CD4-positive, alpha-beta T cell (primary cell): ENCODE measurements at regions not wholly inside any gene's neighbourhood (a gene's known extent, or its start where the extent isn't known, plus 50 kb on each side); places are given as distances from the start of the nearest gene placed in this dataset.

Experiments
- ATAC-seq: fragments of 200-7000 bp; cut with Tn5 transposase; one replicate; pipeline ENCODE4 v1.10.0; 2022; ENCODE audit warnings: mild to moderate bottlenecking; ENCODE audit not compliant: poor library complexity
- CTCF ChIA-PET: fragments of 350-600 bp; sonication (Branson Sonifier 250); formaldehyde crosslinking; loops from one replicate; lab custom pipeline; 2021; ENCODE audit warnings: antibody characterized with exemption, inconsistent platforms; lab: Charles Lee
- POLR2A ChIA-PET: fragments of 350-600 bp; sonication (Branson Sonifier 250); formaldehyde crosslinking; loops from one replicate; lab custom pipeline; 2021; ENCODE audit warnings: antibody characterized with exemption, inconsistent platforms; lab: Charles Lee
- DNase-seq, 14 experiments: peaks; one replicate each; pipeline ENCODE4 v3.0.0-alpha.2; 2013 to 2020; ENCODE audit warnings: mixed read lengths in 2 of 14
- H3K27ac ChIP-seq, 2 donors: one replicate each; pipeline versions ENCODE4 v1.5.1 to v1.7.0; 2013; ENCODE audit warnings: low read length in 2 of 2, low read depth in 1 of 2, mild to moderate bottlenecking in 1 of 2
- H3K27me3 ChIP-seq, 2 experiments: 1 replicate in 1 of 2; 2 replicates in 1 of 2; pipeline versions ENCODE4 v1.6.1 to v1.7.0; 2013; ENCODE audit warnings: low read length in 2 of 2, control low read depth in 1 of 2, mild to moderate bottlenecking in 1 of 2, moderate library complexity in 1 of 2; ENCODE audit not compliant: insufficient read depth in 2 of 2, control insufficient read depth in 1 of 2
- H3K36me3 ChIP-seq: one replicate; pipeline ENCODE4 v1.6.1; 2013; ENCODE audit warnings: low read length, control low read depth; ENCODE audit not compliant: insufficient read depth
- H3K4me1 ChIP-seq: one replicate; pipeline ENCODE4 v1.6.1; 2013; ENCODE audit warnings: low read length, control low read depth; ENCODE audit not compliant: insufficient read depth
- H3K4me3 ChIP-seq: one replicate; pipeline ENCODE4 v1.5.1; 2013; ENCODE audit warnings: mild to moderate bottlenecking, low read length, moderate library complexity
- H3K9me3 ChIP-seq, 2 experiments: 1 replicate in 1 of 2; 2 replicates in 1 of 2; pipeline versions ENCODE4 v1.6.1 to v1.7.0; 2013; ENCODE audit warnings: low read length in 2 of 2, mild to moderate bottlenecking in 2 of 2, control low read depth in 1 of 2, moderate library complexity in 1 of 2; ENCODE audit not compliant: control insufficient read depth in 1 of 2, insufficient read depth in 1 of 2
- H3K27ac Mint-ChIP-seq: one replicate; pipeline ENCODE4 v1.8.0; 2020; ENCODE audit warnings: mixed read lengths
- H3K27me3 Mint-ChIP-seq: one replicate; pipeline ENCODE4 v1.8.0; 2021; ENCODE audit warnings: mixed read lengths
- H3K36me3 Mint-ChIP-seq: one replicate; pipeline ENCODE4 v1.8.0; 2021; ENCODE audit warnings: low read depth, mixed read lengths
- H3K4me1 Mint-ChIP-seq: one replicate; pipeline ENCODE4 v1.8.0; 2021; ENCODE audit warnings: low read depth, mixed read lengths
- H3K4me3 Mint-ChIP-seq: one replicate; pipeline ENCODE4 v1.8.0; 2020; ENCODE audit warnings: mild to moderate bottlenecking, mixed read lengths
- H3K9me3 Mint-ChIP-seq: one replicate; pipeline ENCODE4 v1.8.0; 2020; ENCODE audit warnings: mixed read lengths
- CTCF ChIP-seq: fragments of 200-600 bp; IDR thresholded peaks from one replicate; pipeline ENCODE4 v1.8.0; 2022; ENCODE audit warnings: antibody characterized with exemption, mild to moderate bottlenecking
- intact Hi-C, 2 experiments: fragments of 100-400 bp; cut with DNase I in 1 of 2; cut with micrococcal nuclease in 1 of 2; formaldehyde crosslinking; loops; one replicate each; pipeline versions ENCODE4 v1.15.1 to v1.9.0; 2023 to 2025; cut with DNase I, micrococcal nuclease

GRCh38 chr16:86355531-86355930, 154.8 kb upstream of the FOXF1 start:
- Mint-ChIP-seq H3K27ac (no peak overlapping the region), H3K36me3 (no peaks in the 10 kb centered on the region), H3K9me3 (peaks cover 5% of the 10 kb centered on the region), H3K27me3 (peaks cover 46% of the 10 kb centered on the region), H3K4me1 (no peaks in the 10 kb centered on the region), H3K4me3 (no peak overlapping the region)
- H3K36me3 ChIP-seq: no peaks in the 10 kb centered on the region
- intact Hi-C loops: no loop called here
- DNase-seq (no peak), ATAC-seq (no peak)
- no peak for TF ChIP-seq CTCF
- no peaks in the 10 kb centered on the region for H3K27me3 ChIP-seq
- ChIA-PET CTCF (interaction anchor here (1.1 kb wide), 1 partner anchor 24 kb away, joined by 3 read pairs; no protein-coding TSS in a partner anchor), POLR2A (no interaction called here)
- peaks cover 10 to 29% of the 10 kb centered on the region in 2 experiments for H3K9me3 ChIP-seq
- no peaks in the 10 kb centered on the region for H3K4me1 ChIP-seq
- H3K27ac ChIP-seq: no peak overlapping the region
- H3K4me3 ChIP-seq: no peak overlapping the region

DNA sequence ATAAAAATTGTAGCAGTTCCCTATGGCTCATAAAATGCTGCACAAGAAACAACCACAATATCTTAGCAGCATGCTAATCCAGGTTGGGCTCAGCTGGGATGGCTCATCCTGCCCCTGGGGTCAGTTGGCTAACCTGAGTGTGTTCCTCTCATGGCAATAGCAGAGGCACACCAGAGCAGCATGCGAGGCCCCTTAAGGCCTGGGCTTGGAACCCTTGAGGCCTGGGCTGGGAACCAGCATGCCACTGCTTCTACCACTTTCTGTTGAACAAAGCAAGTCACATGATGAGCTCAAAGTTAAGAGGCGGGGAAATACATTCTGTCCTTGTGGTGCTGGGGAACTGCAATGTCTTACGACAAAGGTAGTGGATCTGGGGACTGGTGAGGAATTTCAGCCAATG, 154.4 kb upstream of the FOXF1 start:
- H3K27ac ChIP-seq: no peak overlapping the region
- no peaks in the 10 kb centered on the region for H3K27me3 ChIP-seq
- CTCF ChIA-PET: interaction anchor here (1.1 kb wide), 1 partner anchor 24 kb away, joined by 3 read pairs; no protein-coding TSS in a partner anchor
- ATAC-seq (no peak), DNase-seq (no peak)
- no peaks in the 10 kb centered on the region for H3K36me3 Mint-ChIP-seq
- intact Hi-C loops: no loop called here
- no peak overlapping the region for H3K27ac Mint-ChIP-seq
- H3K27me3 Mint-ChIP-seq: peaks cover 45% of the 10 kb centered on the region
- POLR2A ChIA-PET: no interaction called here
- H3K9me3 Mint-ChIP-seq: peaks cover 5% of the 10 kb centered on the region
- H3K4me1 ChIP-seq: no peaks in the 10 kb centered on the region
- peaks cover 10 to 29% of the 10 kb centered on the region in 2 experiments for H3K9me3 ChIP-seq
- TF ChIP-seq CTCF: no peak
- H3K4me1 Mint-ChIP-seq: no peaks in the 10 kb centered on the region
- H3K4me3 ChIP-seq: no peak overlapping the region
- H3K36me3 ChIP-seq: no peaks in the 10 kb centered on the region
- H3K4me3 Mint-ChIP-seq: no peak overlapping the region

GRCh38 chr16:86356804-86357203, 153.5 kb upstream of the FOXF1 start:
- H3K4me3 ChIP-seq: no peak overlapping the region
- peaks cover 5% of the 10 kb centered on the region for H3K9me3 Mint-ChIP-seq
- H3K27ac Mint-ChIP-seq: no peak overlapping the region
- no peaks in the 10 kb centered on the region for H3K27me3 ChIP-seq
- H3K4me1 Mint-ChIP-seq: no peaks in the 10 kb centered on the region
- no peak for TF ChIP-seq CTCF
- no peaks in the 10 kb centered on the region for H3K36me3 Mint-ChIP-seq
- peaks cover 10 to 29% of the 10 kb centered on the region in 2 experiments for H3K9me3 ChIP-seq
- no peak overlapping the region for H3K27ac ChIP-seq
- peaks cover 45% of the 10 kb centered on the region for H3K27me3 Mint-ChIP-seq
- no peaks in the 10 kb centered on the region for H3K4me1 ChIP-seq
- intact Hi-C loops: no loop called here
- H3K4me3 Mint-ChIP-seq: no peak overlapping the region
- DNase-seq (no peak), ATAC-seq (no peak)
- ChIA-PET POLR2A (no interaction called here), CTCF (interaction anchor here (1.1 kb wide), 1 partner anchor 23 kb away, joined by 3 read pairs; no protein-coding TSS in a partner anchor)
- H3K36me3 ChIP-seq: no peaks in the 10 kb centered on the region
